Thoracic aorta (tissue), 2 donors: ENCODE measurements at regions not wholly inside any gene's neighbourhood (a gene's known extent, or its start where the extent isn't known, plus 50 kb on each side); places are given as distances from the start of the nearest gene placed in this dataset.

Source experiments
- ATAC-seq: fragments of 150-250 bp; one replicate; pipeline ENCODE4 v1.8.0; 2017; ENCODE audit warnings: low read depth; ENCODE audit not compliant: insufficient number of reproducible peaks, low FRiP score
- DNase-seq: peaks from one replicate; pipeline ENCODE4 v3.0.0-alpha.2; 2020; ENCODE audit warnings: low spot score
- H3K27ac ChIP-seq, 2 donors: fragments of 200-600 bp; sonication (generic); 1 replicate in 1 of 2; 2 replicates in 1 of 2; pipeline ENCODE4 v1.5.1; 2016; ENCODE audit warnings: mild to moderate bottlenecking in 2 of 2, moderate library complexity in 2 of 2
- H3K27me3 ChIP-seq: fragments of 200-600 bp; sonication (generic); replicated peaks from 2 replicates; pipeline ENCODE4 v1.6.0; 2016; ENCODE audit warnings: mild to moderate bottlenecking; ENCODE audit not compliant: insufficient read depth
- H3K36me3 ChIP-seq: fragments of 200-600 bp; sonication (generic); one replicate; pipeline ENCODE4 v1.5.1; 2016
- H3K4me1 ChIP-seq, 2 donors: fragments of 200-600 bp; sonication (generic); 1 replicate in 1 of 2; 2 replicates in 1 of 2; pipeline versions ENCODE4 v1.5.1 to v1.6.0; 2016; ENCODE audit warnings: low read depth in 2 of 2, mild to moderate bottlenecking in 1 of 2; ENCODE audit not compliant: control insufficient read depth in 1 of 2
- H3K4me3 ChIP-seq: fragments of 200-600 bp; sonication (generic); 2 replicates; pipeline ENCODE4 v1.5.1; 2016; ENCODE audit warnings: mild to moderate bottlenecking
- H3K9me3 ChIP-seq: fragments of 200-600 bp; sonication (generic); 2 replicates; pipeline ENCODE4 v1.5.1; 2016
- TF ChIP-seq, protein P1 (sequence below): fragments of 200-600 bp; sonication (generic); IDR thresholded peaks from one replicate; pipeline ENCODE4 v1.5.1; 2019; ENCODE audit warnings: antibody characterized with exemption

GRCh38 chr3:78143000-78143399, 1103.1 kb downstream of the ROBO2 start:
- Histone ChIP-seq H3K4me1 (no peaks in the 10 kb centered on the region), H3K9me3 (no peaks in the 10 kb centered on the region), H3K36me3 (no peaks in the 10 kb centered on the region), H3K27ac (no peak overlapping the region), H3K27me3 (no peaks in the 10 kb centered on the region), H3K4me3 (no peak overlapping the region)
- TF ChIP-seq, protein P1, sequence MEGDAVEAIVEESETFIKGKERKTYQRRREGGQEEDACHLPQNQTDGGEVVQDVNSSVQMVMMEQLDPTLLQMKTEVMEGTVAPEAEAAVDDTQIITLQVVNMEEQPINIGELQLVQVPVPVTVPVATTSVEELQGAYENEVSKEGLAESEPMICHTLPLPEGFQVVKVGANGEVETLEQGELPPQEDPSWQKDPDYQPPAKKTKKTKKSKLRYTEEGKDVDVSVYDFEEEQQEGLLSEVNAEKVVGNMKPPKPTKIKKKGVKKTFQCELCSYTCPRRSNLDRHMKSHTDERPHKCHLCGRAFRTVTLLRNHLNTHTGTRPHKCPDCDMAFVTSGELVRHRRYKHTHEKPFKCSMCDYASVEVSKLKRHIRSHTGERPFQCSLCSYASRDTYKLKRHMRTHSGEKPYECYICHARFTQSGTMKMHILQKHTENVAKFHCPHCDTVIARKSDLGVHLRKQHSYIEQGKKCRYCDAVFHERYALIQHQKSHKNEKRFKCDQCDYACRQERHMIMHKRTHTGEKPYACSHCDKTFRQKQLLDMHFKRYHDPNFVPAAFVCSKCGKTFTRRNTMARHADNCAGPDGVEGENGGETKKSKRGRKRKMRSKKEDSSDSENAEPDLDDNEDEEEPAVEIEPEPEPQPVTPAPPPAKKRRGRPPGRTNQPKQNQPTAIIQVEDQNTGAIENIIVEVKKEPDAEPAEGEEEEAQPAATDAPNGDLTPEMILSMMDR = no peak
- DNase-seq (no peak), ATAC-seq (no peak)

DNA sequence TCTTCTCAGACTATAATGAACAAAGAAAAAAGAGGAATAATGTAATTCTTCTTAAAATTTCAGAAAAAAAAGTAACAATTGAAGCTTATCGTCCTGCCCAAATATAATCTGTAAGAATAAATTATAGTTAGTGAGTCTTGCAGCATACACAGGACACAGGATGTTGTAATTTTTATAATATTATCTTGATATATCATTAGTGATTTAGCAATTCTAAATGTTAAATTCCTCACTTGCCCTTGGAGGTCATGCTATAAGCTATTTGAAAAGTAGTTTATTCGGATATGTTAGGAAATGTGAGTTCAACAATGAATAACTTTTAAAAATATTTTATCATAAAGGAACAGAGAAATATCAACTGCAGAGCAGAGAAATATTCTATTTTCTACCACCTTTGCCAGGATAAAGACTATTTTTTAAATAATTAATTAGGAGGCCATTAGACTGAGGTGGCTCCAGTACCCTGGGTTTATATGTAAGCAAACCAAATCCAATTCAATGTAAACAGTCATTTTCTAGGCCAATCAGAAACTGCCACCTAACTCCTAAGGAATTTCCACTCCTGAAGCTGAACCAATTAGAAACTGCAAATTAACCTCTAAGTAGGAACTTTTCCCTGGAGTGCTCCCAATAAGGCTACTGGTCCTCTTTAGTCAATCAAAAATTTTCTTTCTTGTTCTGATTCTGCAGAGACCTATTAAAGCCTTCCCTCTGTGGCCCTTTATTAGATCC, 1109.3 kb downstream of the ROBO2 start:
- Histone ChIP-seq H3K9me3 (no peaks in the 10 kb centered on the region), H3K27ac (no peak overlapping the region), H3K4me3 (no peak overlapping the region), H3K36me3 (no peaks in the 10 kb centered on the region), H3K4me1 (no peaks in the 10 kb centered on the region), H3K27me3 (no peaks in the 10 kb centered on the region)
- no peak for DNase-seq
- ATAC-seq = no peak
- TF ChIP-seq, protein P1 = no peak

GRCh38 chr3:78153973-78154372, 1114.1 kb downstream of the ROBO2 start:
- TF ChIP-seq, protein P1 = no peak
- Histone ChIP-seq H3K4me3 (no peak overlapping the region), H3K27me3 (no peaks in the 10 kb centered on the region), H3K9me3 (no peaks in the 10 kb centered on the region), H3K36me3 (no peaks in the 10 kb centered on the region), H3K4me1 (no peaks in the 10 kb centered on the region), H3K27ac (no peak overlapping the region)
- ATAC-seq (no peak), DNase-seq (no peak)

- H3K36me3 ChIP-seq = no peaks in the 10 kb centered on the region
- no peaks in the 10 kb centered on the region for H3K27me3 ChIP-seq
- ATAC-seq (no peak), DNase-seq (no peak)
- TF ChIP-seq, protein P1 = no peak
- H3K4me1 ChIP-seq = no peaks in the 10 kb centered on the region
- H3K27ac ChIP-seq = no peak overlapping the region
- H3K9me3 ChIP-seq = no peaks in the 10 kb centered on the region
- no peak overlapping the region for H3K4me3 ChIP-seq
These were observed 1114.8 kb downstream of the ROBO2 start for GRCh38 chr3:78154521-78155186.

GRCh38 chr3:78161736-78162135, 1121.8 kb downstream of the ROBO2 start:
- Histone ChIP-seq H3K4me3 (no peak overlapping the region), H3K4me1 (no peaks in the 10 kb centered on the region), H3K27ac (no peak overlapping the region), H3K36me3 (no peaks in the 10 kb centered on the region), H3K27me3 (no peaks in the 10 kb centered on the region), H3K9me3 (no peaks in the 10 kb centered on the region)
- ATAC-seq = no peak
- no peak for DNase-seq
- TF ChIP-seq, protein P1 = no peak
